ENCODE measurements at regions not wholly inside any gene's neighbourhood (a gene's known extent, or its start where the extent isn't known, plus 50 kb on each side); places are given as distances from the start of the nearest gene placed in this dataset.

- no peak for TF ChIP-seq CREB1 (IDR thresholded peaks at IDR 0.05; ENCODE audit: low read depth)
- TF ChIP-seq USF1 (IDR thresholded peaks at IDR 0.05): no peak
- TF ChIP-seq CEBPB (IDR thresholded peaks at IDR 0.05): no peak
These were observed 292.0 kb upstream of the PLXNA2 start for GRCh38 chr1:208536212-208536611.

- no peak for TF ChIP-seq NFIC (IDR thresholded peaks at IDR 0.05)
- no peak for TF ChIP-seq CEBPB (IDR thresholded peaks at IDR 0.05)
- no peak for TF ChIP-seq YY1 (IDR thresholded peaks at IDR 0.05; ENCODE audit: low read depth)
- TF ChIP-seq USF1 (IDR thresholded peaks at IDR 0.05): no peak
- TF ChIP-seq RAD21 (IDR thresholded peaks at IDR 0.05; ENCODE audit: low read depth): no peak
- TF ChIP-seq CREB1 (IDR thresholded peaks at IDR 0.05; ENCODE audit: low read depth): no peak
- TF ChIP-seq REST (IDR thresholded peaks at IDR 0.05; ENCODE audit: low read depth): no peak
- TF ChIP-seq FOXM1 (IDR thresholded peaks at IDR 0.05; ENCODE audit: borderline replicate concordance, low read depth): no peak
- no peak for TF ChIP-seq EGR1 (IDR thresholded peaks at IDR 0.05)
- TF ChIP-seq TEAD4 (IDR thresholded peaks at IDR 0.05): no peak
- no peak for TF ChIP-seq MAX (IDR thresholded peaks at IDR 0.05)
- no peak for TF ChIP-seq EP300 (IDR thresholded peaks at IDR 0.05; ENCODE audit: borderline replicate concordance)
- no peak for TF ChIP-seq TAF1 (IDR thresholded peaks at IDR 0.05; ENCODE audit: low read depth)
- TF ChIP-seq ZBTB7A (IDR thresholded peaks at IDR 0.05; ENCODE audit: low read depth): no peak
- TF ChIP-seq TCF12 (IDR thresholded peaks at IDR 0.05; ENCODE audit: low read depth): no peak
These were observed 293.0 kb upstream of the PLXNA2 start for GRCh38 chr1:208537198-208537597.

- TF ChIP-seq TCF12 (IDR thresholded peaks at IDR 0.05; ENCODE audit: low read depth) (no peak), USF1 (IDR thresholded peaks at IDR 0.05) (no peak), RAD21 (IDR thresholded peaks at IDR 0.05; ENCODE audit: low read depth) (no peak), REST (IDR thresholded peaks at IDR 0.05; ENCODE audit: low read depth) (no peak), TAF1 (IDR thresholded peaks at IDR 0.05; ENCODE audit: low read depth) (no peak), MAX (IDR thresholded peaks at IDR 0.05) (no peak), EGR1 (IDR thresholded peaks at IDR 0.05) (no peak), EP300 (IDR thresholded peaks at IDR 0.05; ENCODE audit: borderline replicate concordance) (no peak), YY1 (IDR thresholded peaks at IDR 0.05; ENCODE audit: low read depth) (no peak), FOXM1 (IDR thresholded peaks at IDR 0.05; ENCODE audit: borderline replicate concordance, low read depth) (no peak), NFIC (IDR thresholded peaks at IDR 0.05) (no peak), CREB1 (IDR thresholded peaks at IDR 0.05; ENCODE audit: low read depth) (no peak), TEAD4 (IDR thresholded peaks at IDR 0.05) (no peak), ZBTB7A (IDR thresholded peaks at IDR 0.05; ENCODE audit: low read depth) (no peak), CEBPB (IDR thresholded peaks at IDR 0.05) (no peak)
These were observed 293.9 kb upstream of the PLXNA2 start for GRCh38 chr1:208538078-208538477.

- TF ChIP-seq MAX (IDR thresholded peaks at IDR 0.05): no peak
- TF ChIP-seq TAF1 (IDR thresholded peaks at IDR 0.05; ENCODE audit: low read depth): no peak
- no peak for TF ChIP-seq YY1 (IDR thresholded peaks at IDR 0.05; ENCODE audit: low read depth)
- TF ChIP-seq ZBTB7A (IDR thresholded peaks at IDR 0.05; ENCODE audit: low read depth): no peak
- no peak for TF ChIP-seq FOXM1 (IDR thresholded peaks at IDR 0.05; ENCODE audit: borderline replicate concordance, low read depth)
These were observed 294.4 kb upstream of the PLXNA2 start for GRCh38 chr1:208538587-208538986.

GRCh38 chr1:208540724-208541123 lies 296.5 kb upstream of the PLXNA2 start:
- TF ChIP-seq CREB1 (IDR thresholded peaks at IDR 0.05; ENCODE audit: low read depth) (no peak), NFIC (IDR thresholded peaks at IDR 0.05) (no peak), YY1 (IDR thresholded peaks at IDR 0.05; ENCODE audit: low read depth) (no peak)

GRCh38 chr1:208541225-208541855 lies 297.2 kb upstream of the PLXNA2 start:
- TF ChIP-seq FOXM1 (IDR thresholded peaks at IDR 0.05; ENCODE audit: borderline replicate concordance, low read depth): no peak
- no peak for TF ChIP-seq ZBTB7A (IDR thresholded peaks at IDR 0.05; ENCODE audit: low read depth)
- no peak for TF ChIP-seq USF1 (IDR thresholded peaks at IDR 0.05)
- no peak for TF ChIP-seq TEAD4 (IDR thresholded peaks at IDR 0.05)
- no peak for TF ChIP-seq EP300 (IDR thresholded peaks at IDR 0.05; ENCODE audit: borderline replicate concordance)
- no peak for TF ChIP-seq MAX (IDR thresholded peaks at IDR 0.05)
- no peak for TF ChIP-seq TCF12 (IDR thresholded peaks at IDR 0.05; ENCODE audit: low read depth)
- no peak for TF ChIP-seq TAF1 (IDR thresholded peaks at IDR 0.05; ENCODE audit: low read depth)
- no peak for TF ChIP-seq CEBPB (IDR thresholded peaks at IDR 0.05)

Data from Ishikawa (cell line).